DND-41 (cell line): ENCODE measurements at regions not wholly inside any gene's neighbourhood (a gene's known extent, or its start where the extent isn't known, plus 50 kb on each side); places are given as distances from the start of the nearest gene placed in this dataset.

Experiments
- ATAC-seq: fragments of 200-7000 bp; cut with Tn5 transposase; 3 replicates; pipeline ENCODE4 v1.9.1; 2021; ENCODE audit warnings: low read depth; ENCODE audit not compliant: insufficient read depth
- DNase-seq: peaks from one replicate; pipeline ENCODE4 v3.0.0-alpha.2; 2020
- H2AFZ ChIP-seq: 2 replicates; pipeline ENCODE4 v1.6.0; 2012; ENCODE audit warnings: low read depth, low read length
- H3K27ac ChIP-seq: 2 replicates; pipeline ENCODE4 v1.5.1; 2012; ENCODE audit warnings: low read length, inconsistent platforms
- H3K27me3 ChIP-seq: fragments of 200-600 bp; sonication (generic); 2 replicates; pipeline ENCODE4 v1.6.0; 2012; ENCODE audit warnings: low read length, mild to moderate bottlenecking, inconsistent platforms; ENCODE audit not compliant: insufficient read depth, poor library complexity
- H3K36me3 ChIP-seq: 2 replicates; pipeline ENCODE4 v1.5.1; 2012; ENCODE audit warnings: low read length, inconsistent platforms; ENCODE audit not compliant: insufficient read depth
- H3K4me1 ChIP-seq: 2 replicates; pipeline ENCODE4 v1.5.1; 2012; ENCODE audit warnings: mild to moderate bottlenecking, low read length; ENCODE audit not compliant: insufficient read depth
- H3K4me2 ChIP-seq: 2 replicates; pipeline ENCODE4 v1.6.0; 2012; ENCODE audit warnings: mild to moderate bottlenecking, moderate library complexity, low read length, inconsistent platforms; ENCODE audit not compliant: insufficient read depth
- H3K4me3 ChIP-seq, 2 experiments: fragments of 200-600 bp in 1 of 2; shearing (Covaris generic) in 1 of 2; 2 replicates each; pipeline ENCODE4 v1.5.1; 2012 to 2016; ENCODE audit warnings: inconsistent platforms in 2 of 2, low read length in 2 of 2, mild to moderate bottlenecking in 2 of 2, low read depth in 1 of 2, moderate library complexity in 1 of 2
- H3K79me2 ChIP-seq: 2 replicates; pipeline ENCODE4 v1.6.0; 2012; ENCODE audit warnings: low read length, inconsistent platforms; ENCODE audit not compliant: insufficient read depth
- H3K9ac ChIP-seq: 2 replicates; pipeline ENCODE4 v1.6.0; 2012; ENCODE audit warnings: low read depth, mild to moderate bottlenecking, inconsistent platforms, low read length, moderate library complexity
- H3K9me3 ChIP-seq: 2 replicates; pipeline ENCODE4 v1.5.1; 2012; ENCODE audit warnings: low read length, moderate library complexity, mild to moderate bottlenecking, inconsistent platforms; ENCODE audit not compliant: insufficient read depth, severe bottlenecking
- H4K20me1 ChIP-seq: 2 replicates; pipeline ENCODE4 v1.6.0; 2012; ENCODE audit warnings: low read length; ENCODE audit not compliant: insufficient read depth
- EZH2 ChIP-seq: IDR thresholded peaks from 3 replicates; pipeline ENCODE4 v1.6.1; 2012; ENCODE audit warnings: borderline replicate concordance, low read depth, mild to moderate bottlenecking, moderate library complexity, low read length, inconsistent platforms; ENCODE audit not compliant: severe bottlenecking
- TF ChIP-seq, protein P1 (sequence below): IDR thresholded peaks from 2 replicates; pipeline ENCODE4 v1.5.1; 2012; ENCODE audit warnings: borderline replicate concordance, low read length, moderate library complexity, mild to moderate bottlenecking; ENCODE audit not compliant: poor library complexity, severe bottlenecking; ENCODE audit errors: extremely low read depth

DNA sequence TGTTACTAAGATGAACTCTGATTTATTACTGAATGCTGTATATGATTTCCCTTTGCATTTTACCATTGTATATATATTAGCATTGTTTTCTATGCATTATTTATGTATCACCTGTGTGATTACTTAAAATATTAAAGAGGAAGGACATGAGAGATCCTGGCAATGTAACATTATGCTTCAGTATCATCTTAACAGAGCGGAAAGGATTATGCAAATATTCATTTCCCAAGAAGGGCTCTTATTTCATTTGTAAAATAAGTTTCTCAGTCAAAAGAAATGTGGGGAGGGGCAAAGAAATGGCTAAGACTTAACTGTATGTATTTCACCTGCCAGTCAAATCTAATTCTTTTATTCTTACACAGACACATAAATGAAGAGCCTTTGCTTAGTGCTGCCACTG, 654.2 kb upstream of the PKDCC start:
- Histone ChIP-seq H3K79me2 (no peaks in the 10 kb centered on the region), H3K36me3 (no peaks in the 10 kb centered on the region), H3K4me1 (no peaks in the 10 kb centered on the region), H3K9ac (no peak overlapping the region), H2AFZ (no peak overlapping the region), H3K27ac (no peak overlapping the region), H3K9me3 (peaks cover 7% of the 10 kb centered on the region), H3K4me3 (no peak overlapping the region), H4K20me1 (no peaks in the 10 kb centered on the region), H3K4me2 (no peak overlapping the region), H3K27me3 (no peaks in the 10 kb centered on the region)
- ATAC-seq (no peak), DNase-seq (no peak)
- TF ChIP-seq, protein P1, sequence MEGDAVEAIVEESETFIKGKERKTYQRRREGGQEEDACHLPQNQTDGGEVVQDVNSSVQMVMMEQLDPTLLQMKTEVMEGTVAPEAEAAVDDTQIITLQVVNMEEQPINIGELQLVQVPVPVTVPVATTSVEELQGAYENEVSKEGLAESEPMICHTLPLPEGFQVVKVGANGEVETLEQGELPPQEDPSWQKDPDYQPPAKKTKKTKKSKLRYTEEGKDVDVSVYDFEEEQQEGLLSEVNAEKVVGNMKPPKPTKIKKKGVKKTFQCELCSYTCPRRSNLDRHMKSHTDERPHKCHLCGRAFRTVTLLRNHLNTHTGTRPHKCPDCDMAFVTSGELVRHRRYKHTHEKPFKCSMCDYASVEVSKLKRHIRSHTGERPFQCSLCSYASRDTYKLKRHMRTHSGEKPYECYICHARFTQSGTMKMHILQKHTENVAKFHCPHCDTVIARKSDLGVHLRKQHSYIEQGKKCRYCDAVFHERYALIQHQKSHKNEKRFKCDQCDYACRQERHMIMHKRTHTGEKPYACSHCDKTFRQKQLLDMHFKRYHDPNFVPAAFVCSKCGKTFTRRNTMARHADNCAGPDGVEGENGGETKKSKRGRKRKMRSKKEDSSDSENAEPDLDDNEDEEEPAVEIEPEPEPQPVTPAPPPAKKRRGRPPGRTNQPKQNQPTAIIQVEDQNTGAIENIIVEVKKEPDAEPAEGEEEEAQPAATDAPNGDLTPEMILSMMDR, result no peak
- no peak for TF ChIP-seq EZH2

DNA sequence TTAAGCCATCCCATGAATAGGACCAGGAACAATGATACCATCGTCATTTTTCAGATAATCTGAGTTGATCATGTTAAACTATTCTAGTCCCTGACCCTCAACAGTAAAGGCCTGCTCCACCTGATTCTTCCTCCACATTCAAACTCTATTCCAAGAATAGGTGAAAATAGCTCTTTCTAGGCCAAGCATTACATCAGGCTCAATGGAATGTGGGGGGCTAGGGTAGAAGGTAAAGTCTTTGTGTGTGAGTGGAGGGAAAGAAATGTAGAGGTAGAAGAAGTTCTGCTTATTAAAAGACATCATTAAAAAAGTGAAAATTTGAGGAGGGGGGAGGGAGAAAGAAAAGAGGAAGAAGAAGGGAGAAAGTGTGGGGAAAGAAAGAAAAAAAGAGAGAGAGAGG, 653.3 kb upstream of the PKDCC start:
- H3K4me1 ChIP-seq, result peaks cover 4% of the 10 kb centered on the region; the same call in 1 of the 2 replicates
- no peaks in the 10 kb centered on the region for H3K36me3 ChIP-seq
- H3K79me2 ChIP-seq, result no peaks in the 10 kb centered on the region
- DNase-seq, result no peak
- no peak overlapping the region for H3K27ac ChIP-seq
- H3K9me3 ChIP-seq, result peaks cover 7% of the 10 kb centered on the region
- H3K4me3 ChIP-seq, result no peak overlapping the region
- H3K27me3 ChIP-seq, result no peaks in the 10 kb centered on the region
- H4K20me1 ChIP-seq, result no peaks in the 10 kb centered on the region
- no peak overlapping the region for H3K9ac ChIP-seq
- no peak overlapping the region for H2AFZ ChIP-seq
- TF ChIP-seq, protein P1, result no peak
- no peak for TF ChIP-seq EZH2
- no peak for ATAC-seq
- H3K4me2 ChIP-seq, result no peak overlapping the region

DNA sequence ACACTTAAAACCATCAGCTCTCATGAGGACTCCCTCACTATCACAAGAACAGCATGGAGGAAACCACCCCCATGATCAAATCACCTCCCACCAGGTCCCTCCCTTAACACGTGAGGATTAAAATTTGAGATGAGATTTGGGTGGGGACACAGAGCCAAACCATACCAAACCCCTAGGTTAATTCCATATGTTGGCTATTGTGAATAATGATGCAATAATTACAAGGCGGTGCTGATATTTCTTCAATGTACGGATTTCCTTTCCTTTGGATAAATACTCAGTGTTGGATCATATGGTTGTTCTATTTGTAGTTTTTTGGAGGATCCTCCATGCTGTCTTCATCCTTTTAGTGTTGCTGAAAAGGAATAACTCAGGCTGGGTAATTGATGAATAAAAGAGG, 652.1 kb upstream of the PKDCC start:
- Histone ChIP-seq H3K36me3 (no peaks in the 10 kb centered on the region), H3K4me3 (no peak overlapping the region), H4K20me1 (no peaks in the 10 kb centered on the region), H3K9me3 (peaks cover 7% of the 10 kb centered on the region), H3K4me1 (peaks cover 9% of the 10 kb centered on the region; the same call in 1 of the 2 replicates), H3K27ac (no peak overlapping the region), H2AFZ (no peak overlapping the region), H3K9ac (no peak overlapping the region), H3K79me2 (no peaks in the 10 kb centered on the region), H3K27me3 (no peaks in the 10 kb centered on the region), H3K4me2 (no peak overlapping the region)
- ATAC-seq, result no peak
- no peak for DNase-seq
- TF ChIP-seq EZH2, result no peak
- TF ChIP-seq, protein P1, result no peak
